ENCODE measurements at regions not wholly inside any gene's neighbourhood (a gene's known extent, or its start where the extent isn't known, plus 50 kb on each side); places are given as distances from the start of the nearest gene placed in this dataset.

DNA sequence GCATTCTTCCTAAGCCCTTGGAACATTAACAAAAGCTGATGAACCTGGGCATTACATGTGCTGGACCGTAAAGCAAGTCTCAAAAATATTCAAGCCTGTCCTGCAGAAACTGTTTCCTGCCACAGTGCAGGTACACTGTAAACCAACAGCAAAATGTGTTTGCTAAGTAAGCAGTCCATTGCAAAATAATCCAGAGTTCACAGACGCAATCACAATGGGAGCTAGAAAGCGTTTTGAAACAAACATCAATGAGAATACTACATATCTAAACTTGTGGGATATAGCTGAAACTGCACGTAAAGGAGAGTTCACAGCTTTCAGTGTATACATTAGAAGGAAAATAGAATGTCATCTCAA lies 61.6 kb downstream of the RGS12 start:
- WGBS, result 93% methylated on average over 1 of the region's 4 CpGs
- no peak for DNase-seq
- H3K14ac ChIP-seq (ENCODE audit: low read length in 2 of 2), result no peak overlapping the region

DNA sequence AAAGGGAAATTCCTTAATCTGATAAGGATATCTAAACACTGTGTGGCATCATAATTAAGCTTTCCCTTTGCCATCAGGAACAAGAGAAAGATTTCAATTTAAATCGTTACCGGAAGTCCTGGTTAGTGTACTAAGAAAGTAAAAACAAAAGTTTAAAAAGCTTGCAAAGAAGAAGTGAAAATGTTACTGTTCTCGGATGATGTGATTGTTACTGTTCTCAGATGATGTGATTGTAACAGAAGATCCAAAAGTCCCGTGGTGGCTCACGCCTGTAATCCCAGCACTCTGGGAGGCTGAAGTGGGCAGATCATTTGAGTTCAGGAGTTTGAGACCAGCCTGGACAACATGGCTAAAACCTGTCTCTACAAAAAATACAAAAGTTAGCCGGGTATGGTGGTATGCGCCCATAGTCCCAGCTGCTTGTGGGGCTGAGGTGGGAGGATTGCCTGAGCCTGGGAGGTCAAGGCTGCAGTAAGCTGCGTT lies 62.5 kb downstream of the RGS12 start:
- H2AK5ac ChIP-seq (ENCODE audit: low read length, severe bottlenecking), result no peak overlapping the region
- no peak overlapping the region for H4K91ac ChIP-seq (ENCODE audit: low read length)
- H2BK12ac ChIP-seq (ENCODE audit: low read length in 2 of 2), result no peak overlapping the region
- no peak overlapping the region for H3K18ac ChIP-seq (ENCODE audit: low read depth in 1 of 2, low read length in 2 of 2)
- no peak overlapping the region for H2AFZ ChIP-seq (ENCODE audit: low read depth, low read length)
- peaks cover 28% of the 10 kb centered on the region for H3K79me1 ChIP-seq (replicated peaks; ENCODE audit: low read length, poor library complexity, severe bottlenecking)
- no peak overlapping the region for H2BK5ac ChIP-seq (ENCODE audit: low read depth, low read length, poor library complexity, severe bottlenecking)
- no peaks in the 10 kb centered on the region for H3K4me1 ChIP-seq (ENCODE audit: control insufficient read depth, insufficient read depth, low read depth, low read length)
- no peak overlapping the region for H3K9ac ChIP-seq (ENCODE audit: low read length)
- no peak overlapping the region for H3K27ac ChIP-seq (ENCODE audit: low read length, poor library complexity, severe bottlenecking)
- no peak for DNase-seq
- no peak overlapping the region for H4K8ac ChIP-seq (ENCODE audit: low read length)
- H3K4ac ChIP-seq (ENCODE audit: low read depth in 1 of 2, low read length in 2 of 2), result no peak overlapping the region
- H3K9me3 ChIP-seq (ENCODE audit: control insufficient read depth, low read length), result no peaks in the 10 kb centered on the region
- no peak overlapping the region for H3K4me2 ChIP-seq (ENCODE audit: low read length, poor library complexity, severe bottlenecking)
- no peak overlapping the region for H3K4me3 ChIP-seq (ENCODE audit: insufficient read depth in 1 of 2, low read depth in 1 of 2, low read length in 2 of 2)
- H2BK120ac ChIP-seq (ENCODE audit: low read depth, low read length), result no peak overlapping the region
- no peaks in the 10 kb centered on the region for H3K36me3 ChIP-seq (ENCODE audit: control insufficient read depth in 1 of 2, insufficient read depth in 2 of 2, low read depth in 1 of 2, low read length in 2 of 2)
- no peak overlapping the region for H3K14ac ChIP-seq (ENCODE audit: low read length in 2 of 2)
- H3K27me3 ChIP-seq (ENCODE audit: control insufficient read depth in 1 of 2, insufficient read depth in 1 of 2, low read length in 2 of 2), result no peaks in the 10 kb centered on the region
- no peak overlapping the region for H3K23ac ChIP-seq (ENCODE audit: low read length in 2 of 2)
- 98% methylated on average over 8 of the region's 8 CpGs for WGBS
- H2BK15ac ChIP-seq (ENCODE audit: low read depth, poor library complexity, severe bottlenecking), result no peak overlapping the region

More for the DNA sequence above, 61.6 kb downstream of the RGS12 start:
- H3K23ac ChIP-seq (ENCODE audit: low read length in 2 of 2), result no peak overlapping the region
- H2AK5ac ChIP-seq (ENCODE audit: low read length, severe bottlenecking), result no peak overlapping the region
- no peaks in the 10 kb centered on the region for H3K36me3 ChIP-seq (ENCODE audit: control insufficient read depth in 1 of 2, insufficient read depth in 2 of 2, low read depth in 1 of 2, low read length in 2 of 2)
- no peak overlapping the region for H3K27ac ChIP-seq (ENCODE audit: low read length, poor library complexity, severe bottlenecking)
- no peak overlapping the region for H2BK15ac ChIP-seq (ENCODE audit: low read depth, poor library complexity, severe bottlenecking)
- no peak overlapping the region for H2BK120ac ChIP-seq (ENCODE audit: low read depth, low read length)
- H3K4me2 ChIP-seq (ENCODE audit: low read length, poor library complexity, severe bottlenecking), result no peak overlapping the region
- H2AFZ ChIP-seq (ENCODE audit: low read depth, low read length), result no peak overlapping the region
- H3K9me3 ChIP-seq (ENCODE audit: control insufficient read depth, low read length), result no peaks in the 10 kb centered on the region
- H2BK5ac ChIP-seq (ENCODE audit: low read depth, low read length, poor library complexity, severe bottlenecking), result no peak overlapping the region
- H3K18ac ChIP-seq (ENCODE audit: low read depth in 1 of 2, low read length in 2 of 2), result no peak overlapping the region
- no peaks in the 10 kb centered on the region for H3K27me3 ChIP-seq (ENCODE audit: control insufficient read depth in 1 of 2, insufficient read depth in 1 of 2, low read length in 2 of 2)
- no peak overlapping the region for H2BK12ac ChIP-seq (ENCODE audit: low read length in 2 of 2)
- no peak overlapping the region for H3K9ac ChIP-seq (ENCODE audit: low read length)
- no peak overlapping the region for H4K91ac ChIP-seq (ENCODE audit: low read length)
- H3K4me1 ChIP-seq (ENCODE audit: control insufficient read depth, insufficient read depth, low read depth, low read length), result no peaks in the 10 kb centered on the region
- H4K8ac ChIP-seq (ENCODE audit: low read length), result no peak overlapping the region
- H3K4me3 ChIP-seq (ENCODE audit: insufficient read depth in 1 of 2, low read depth in 1 of 2, low read length in 2 of 2), result no peak overlapping the region
- no peak overlapping the region for H3K4ac ChIP-seq (ENCODE audit: low read depth in 1 of 2, low read length in 2 of 2)
- H3K79me1 ChIP-seq (replicated peaks; ENCODE audit: low read length, poor library complexity, severe bottlenecking), result peaks cover 27% of the 10 kb centered on the region

DNA sequence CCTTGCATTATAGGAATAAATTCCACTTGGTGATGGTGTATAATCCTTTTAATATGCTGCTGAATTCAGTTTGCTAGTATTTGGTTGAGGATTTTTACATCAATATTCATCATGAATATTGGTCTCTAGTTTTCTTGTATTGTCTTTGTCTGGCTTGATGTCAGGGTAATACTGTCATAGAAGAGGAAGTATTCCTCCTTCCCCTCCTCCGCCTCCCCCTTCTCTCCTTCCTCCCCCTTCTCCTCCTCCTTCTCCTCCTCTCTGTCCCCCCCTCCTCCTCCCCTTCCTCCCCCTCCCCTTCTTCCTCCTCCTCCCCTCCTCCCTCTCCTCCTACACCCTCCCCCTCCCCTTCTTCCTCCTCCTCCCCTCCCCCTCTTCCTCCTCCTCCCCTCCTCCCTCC lies 65.8 kb downstream of the RGS12 start:
- Histone ChIP-seq H3K4me1 (ENCODE audit: control insufficient read depth, insufficient read depth, low read depth, low read length) (peaks cover 15% of the 10 kb centered on the region), H2BK5ac (ENCODE audit: low read depth, low read length, poor library complexity, severe bottlenecking) (no peak overlapping the region), H2AFZ (ENCODE audit: low read depth, low read length) (no peak overlapping the region), H2AK5ac (ENCODE audit: low read length, severe bottlenecking) (no peak overlapping the region), H4K8ac (ENCODE audit: low read length) (no peak overlapping the region), H3K27me3 (ENCODE audit: control insufficient read depth in 1 of 2, insufficient read depth in 1 of 2, low read length in 2 of 2) (no peaks in the 10 kb centered on the region), H3K9me3 (ENCODE audit: control insufficient read depth, low read length) (no peaks in the 10 kb centered on the region), H2BK120ac (ENCODE audit: low read depth, low read length) (no peak overlapping the region), H3K9ac (ENCODE audit: low read length) (no peak overlapping the region), H2BK12ac (ENCODE audit: low read length in 2 of 2) (no peak overlapping the region), H3K18ac (ENCODE audit: low read depth in 1 of 2, low read length in 2 of 2) (no peak overlapping the region), H4K91ac (ENCODE audit: low read length) (no peak overlapping the region), H3K4ac (ENCODE audit: low read depth in 1 of 2, low read length in 2 of 2) (no peak overlapping the region), H2BK15ac (ENCODE audit: low read depth, poor library complexity, severe bottlenecking) (no peak overlapping the region), H3K23ac (ENCODE audit: low read length in 2 of 2) (no peak overlapping the region), H3K4me3 (ENCODE audit: insufficient read depth in 1 of 2, low read depth in 1 of 2, low read length in 2 of 2) (no peak overlapping the region), H3K4me2 (ENCODE audit: low read length, poor library complexity, severe bottlenecking) (no peak overlapping the region), H3K14ac (ENCODE audit: low read length in 2 of 2) (no peak overlapping the region), H3K79me1 (replicated peaks; ENCODE audit: low read length, poor library complexity, severe bottlenecking) (peaks cover 34% of the 10 kb centered on the region), H3K27ac (ENCODE audit: low read length, poor library complexity, severe bottlenecking) (no peak overlapping the region), H3K36me3 (ENCODE audit: control insufficient read depth in 1 of 2, insufficient read depth in 2 of 2, low read depth in 1 of 2, low read length in 2 of 2) (peaks cover 0 to 8% of the 10 kb centered on the region in 2 experiments)
- WGBS, result 100% methylated on average over 1 of the region's 1 CpG
- no peak for DNase-seq

DNA sequence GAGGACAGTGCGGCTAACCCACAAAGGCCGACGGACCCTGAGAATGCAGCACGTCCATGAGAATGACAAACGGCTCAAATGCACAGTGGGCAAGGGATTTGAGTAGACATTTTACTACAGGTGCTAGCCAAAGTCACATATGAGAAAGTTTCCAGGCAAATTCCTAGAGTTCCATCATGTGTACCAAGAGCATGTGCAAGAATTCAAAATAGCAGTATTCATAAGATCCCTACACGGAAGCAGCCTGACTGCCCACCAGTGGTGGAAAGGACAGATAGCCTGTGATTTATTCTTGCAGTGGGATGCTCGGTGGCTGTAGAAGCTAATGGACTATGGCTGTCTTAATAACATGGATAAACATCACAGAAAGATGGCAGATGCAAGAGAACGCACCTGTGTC lies 68.0 kb downstream of the RGS12 start:
- Histone ChIP-seq H4K91ac (ENCODE audit: low read length) (no peak overlapping the region), H3K9me3 (ENCODE audit: control insufficient read depth, low read length) (no peaks in the 10 kb centered on the region), H3K79me1 (replicated peaks; ENCODE audit: low read length, poor library complexity, severe bottlenecking) (peaks cover 42% of the 10 kb centered on the region), H3K9ac (ENCODE audit: low read length) (no peak overlapping the region), H3K27me3 (ENCODE audit: control insufficient read depth in 1 of 2, insufficient read depth in 1 of 2, low read length in 2 of 2) (no peaks in the 10 kb centered on the region), H3K27ac (ENCODE audit: low read length, poor library complexity, severe bottlenecking) (no peak overlapping the region), H3K18ac (ENCODE audit: low read depth in 1 of 2, low read length in 2 of 2) (no peak overlapping the region), H3K36me3 (ENCODE audit: control insufficient read depth in 1 of 2, insufficient read depth in 2 of 2, low read depth in 1 of 2, low read length in 2 of 2) (peaks cover 0 to 9% of the 10 kb centered on the region in 2 experiments), H2BK5ac (ENCODE audit: low read depth, low read length, poor library complexity, severe bottlenecking) (no peak overlapping the region), H2BK120ac (ENCODE audit: low read depth, low read length) (no peak overlapping the region), H3K4me2 (ENCODE audit: low read length, poor library complexity, severe bottlenecking) (no peak overlapping the region), H3K14ac (ENCODE audit: low read length in 2 of 2) (no peak overlapping the region), H3K4me1 (ENCODE audit: control insufficient read depth, insufficient read depth, low read depth, low read length) (peaks cover 17% of the 10 kb centered on the region), H4K8ac (ENCODE audit: low read length) (no peak overlapping the region), H3K4me3 (ENCODE audit: insufficient read depth in 1 of 2, low read depth in 1 of 2, low read length in 2 of 2) (no peak overlapping the region), H2BK12ac (ENCODE audit: low read length in 2 of 2) (no peak overlapping the region), H2AK5ac (ENCODE audit: low read length, severe bottlenecking) (no peak overlapping the region), H3K23ac (ENCODE audit: low read length in 2 of 2) (no peak overlapping the region), H3K4ac (ENCODE audit: low read depth in 1 of 2, low read length in 2 of 2) (no peak overlapping the region), H2AFZ (ENCODE audit: low read depth, low read length) (no peak overlapping the region), H2BK15ac (ENCODE audit: low read depth, poor library complexity, severe bottlenecking) (no peak overlapping the region)
- 96% methylated on average over 8 of the region's 8 CpGs for WGBS
- DNase-seq, result no peak

Data from mesenchymal stem cell (in vitro differentiated cells and primary cell).